AG10803 (cell line): ENCODE measurements at regions not wholly inside any gene's neighbourhood (a gene's known extent, or its start where the extent isn't known, plus 50 kb on each side); places are given as distances from the start of the nearest gene placed in this dataset.

ENCODE experiments used
- DNase-seq: peaks from one replicate; pipeline ENCODE4 v3.0.0; 2010; ENCODE audit warnings: low read depth
- H3K4me3 ChIP-seq: 2 replicates; pipeline ENCODE4 v1.5.1; 2011; ENCODE audit warnings: mild to moderate bottlenecking, low read length, control low read depth
- CTCF ChIP-seq: conservative IDR thresholded peaks from 2 replicates; pipeline ENCODE4 v1.5.1; 2011; ENCODE audit warnings: mild to moderate bottlenecking, low read length, control low read depth, inconsistent platforms

GRCh38 chr11:116400081-116400480 lies 372.7 kb downstream of the BUD13 start:
- no peak overlapping the region for H3K4me3 ChIP-seq
- no peak for TF ChIP-seq CTCF
- DNase-seq: no peak

GRCh38 chr11:116397602-116398084 lies 375.1 kb downstream of the BUD13 start:
- no peak for DNase-seq
- H3K4me3 ChIP-seq: no peak overlapping the region
- no peak for TF ChIP-seq CTCF

GRCh38 chr11:116396331-116396730 lies 376.5 kb downstream of the BUD13 start:
- no peak for TF ChIP-seq CTCF
- DNase-seq: no peak
- H3K4me3 ChIP-seq: no peak overlapping the region

GRCh38 chr11:116394022-116394421 lies 378.8 kb downstream of the BUD13 start:
- no peak overlapping the region for H3K4me3 ChIP-seq
- DNase-seq: no peak
- no peak for TF ChIP-seq CTCF

- no peak for DNase-seq
- TF ChIP-seq CTCF: no peak
Observed at GRCh38 chr11:116390963-116391362, 381.8 kb downstream of the BUD13 start.

DNA sequence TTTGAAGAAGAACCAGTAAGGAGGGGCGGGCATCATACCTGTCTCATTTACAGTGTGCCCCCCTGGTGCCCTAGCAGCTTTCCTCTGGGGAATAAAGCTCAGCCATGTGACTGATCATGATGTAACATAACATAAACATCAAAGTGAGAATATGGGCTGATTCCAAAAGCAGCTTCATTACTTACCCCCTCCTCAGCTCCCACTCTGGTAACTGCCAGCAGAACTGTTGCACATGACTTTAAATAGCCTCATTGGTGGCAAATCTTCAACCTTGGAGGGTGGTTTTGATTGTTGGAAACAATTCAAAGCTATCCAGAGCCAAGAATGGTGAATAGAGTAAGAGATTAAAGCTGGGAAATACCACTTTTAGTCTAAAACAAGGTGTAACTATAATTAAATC lies 384.6 kb downstream of the BUD13 start:
- no peak for TF ChIP-seq CTCF
- no peak for DNase-seq
- no peak overlapping the region for H3K4me3 ChIP-seq

More at GRCh38 chr11:116390963-116391362, 381.8 kb downstream of the BUD13 start:
- no peak overlapping the region for H3K4me3 ChIP-seq

DNA sequence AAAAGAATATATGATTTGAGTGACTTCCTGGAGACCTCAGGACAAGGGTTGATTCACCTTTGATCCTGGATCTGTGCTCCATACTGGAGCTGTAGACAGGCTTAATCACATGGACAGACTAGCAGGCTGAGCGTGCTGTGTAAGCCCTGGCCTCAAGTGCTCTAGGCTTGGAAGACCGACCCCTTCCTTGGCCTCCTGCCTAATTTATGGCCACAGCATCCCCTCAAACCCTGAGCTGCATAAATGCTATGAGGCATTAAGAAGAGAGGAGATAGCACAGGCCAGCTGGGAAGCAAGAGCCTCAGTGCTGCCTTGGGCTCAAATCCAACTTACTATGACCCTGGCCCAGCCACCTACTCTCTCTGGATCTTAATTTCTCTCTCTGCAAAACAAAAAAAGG lies 385.1 kb downstream of the BUD13 start:
- H3K4me3 ChIP-seq: no peak overlapping the region
- no peak for DNase-seq
- no peak for TF ChIP-seq CTCF
